PC-3 (cell line): ENCODE measurements at regions not wholly inside any gene's neighbourhood (a gene's known extent, or its start where the extent isn't known, plus 50 kb on each side); places are given as distances from the start of the nearest gene placed in this dataset.

ENCODE experiments used
- EZH2 ChIP-seq: fragments of 300-600 bp; sonication (generic); IDR thresholded peaks from one replicate; pipeline ENCODE4 v1.6.1; 2017; ENCODE audit warnings: antibody characterized with exemption, mild to moderate bottlenecking, low read length; ENCODE audit not compliant: unreplicated experiment
- TF ChIP-seq, protein P1 (sequence below): fragments of 300-600 bp; sonication (generic); conservative IDR thresholded peaks from 2 replicates; pipeline ENCODE4 v1.5.1; 2017; ENCODE audit warnings: antibody characterized with exemption, low read depth, mild to moderate bottlenecking, low read length

DNA sequence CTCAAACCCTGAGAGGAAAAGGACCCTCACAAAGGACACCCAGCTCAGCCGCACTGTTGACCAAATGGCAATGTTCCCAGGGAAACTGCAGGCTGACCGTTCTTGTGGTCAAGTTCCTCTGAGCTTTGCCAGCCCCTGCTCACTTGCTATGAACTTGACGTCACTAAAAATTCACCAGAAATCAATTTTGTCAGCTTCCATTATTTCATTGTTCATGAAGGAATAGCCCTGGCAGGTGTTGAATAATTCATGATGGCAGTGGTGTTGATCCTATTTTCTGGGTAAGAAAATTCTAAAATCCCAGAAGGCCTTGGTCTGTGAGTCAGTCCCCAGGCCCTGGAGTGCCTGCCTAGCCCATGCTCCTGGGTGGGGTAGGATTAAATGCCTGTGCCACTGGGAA is 318.9 kb downstream of the ZNF326 start:
- TF ChIP-seq, protein P1, sequence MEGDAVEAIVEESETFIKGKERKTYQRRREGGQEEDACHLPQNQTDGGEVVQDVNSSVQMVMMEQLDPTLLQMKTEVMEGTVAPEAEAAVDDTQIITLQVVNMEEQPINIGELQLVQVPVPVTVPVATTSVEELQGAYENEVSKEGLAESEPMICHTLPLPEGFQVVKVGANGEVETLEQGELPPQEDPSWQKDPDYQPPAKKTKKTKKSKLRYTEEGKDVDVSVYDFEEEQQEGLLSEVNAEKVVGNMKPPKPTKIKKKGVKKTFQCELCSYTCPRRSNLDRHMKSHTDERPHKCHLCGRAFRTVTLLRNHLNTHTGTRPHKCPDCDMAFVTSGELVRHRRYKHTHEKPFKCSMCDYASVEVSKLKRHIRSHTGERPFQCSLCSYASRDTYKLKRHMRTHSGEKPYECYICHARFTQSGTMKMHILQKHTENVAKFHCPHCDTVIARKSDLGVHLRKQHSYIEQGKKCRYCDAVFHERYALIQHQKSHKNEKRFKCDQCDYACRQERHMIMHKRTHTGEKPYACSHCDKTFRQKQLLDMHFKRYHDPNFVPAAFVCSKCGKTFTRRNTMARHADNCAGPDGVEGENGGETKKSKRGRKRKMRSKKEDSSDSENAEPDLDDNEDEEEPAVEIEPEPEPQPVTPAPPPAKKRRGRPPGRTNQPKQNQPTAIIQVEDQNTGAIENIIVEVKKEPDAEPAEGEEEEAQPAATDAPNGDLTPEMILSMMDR, result no peak
- no peak for TF ChIP-seq EZH2
